ENCODE measurements at regions not wholly inside any gene's neighbourhood (a gene's known extent, or its start where the extent isn't known, plus 50 kb on each side); places are given as distances from the start of the nearest gene placed in this dataset.
"Not testable (repeated sequence)": the region's sequence is repeated elsewhere in the genome, so short reads cannot be mapped to it uniquely, and the experiment has no call there.

- DNase-seq (ENCODE audit: low spot score in 2 of 2), result no peak
- no peaks in the 10 kb centered on the region for H3K36me3 ChIP-seq
These were observed 100.9 kb upstream of the DPP6 start for GRCh38 chr7:153951316-153951715.

GRCh38 chr7:153954477-153954876, 97.7 kb upstream of the DPP6 start:
- Histone ChIP-seq H3K27ac (no peak overlapping the region), H3K36me3 (no peaks in the 10 kb centered on the region), H3K27me3 (no peaks in the 10 kb centered on the region), H3K4me3 (no peak overlapping the region), H3K9me3 (no peaks in the 10 kb centered on the region), H3K4me1 (no peaks in the 10 kb centered on the region)
- TF ChIP-seq POLR2AphosphoS5 (IDR thresholded peaks at IDR 0.05) (no peak), POLR2A (IDR thresholded peaks at IDR 0.05) (no peak), CTCF (IDR thresholded peaks at IDR 0.05) (no peak)
- intact Hi-C loops (cut with DNase I; ENCODE audit: low total_unique reads), result no loop called here
- DNase-seq (ENCODE audit: low spot score in 2 of 2), result no peak

More at GRCh38 chr7:153951316-153951715, 100.9 kb upstream of the DPP6 start:
- TF ChIP-seq POLR2A (IDR thresholded peaks at IDR 0.05), result no peak
- no peak for TF ChIP-seq CTCF (IDR thresholded peaks at IDR 0.05)
- no peak for TF ChIP-seq POLR2AphosphoS5 (IDR thresholded peaks at IDR 0.05)
- intact Hi-C loops (cut with DNase I; ENCODE audit: low total_unique reads), result no loop called here
- no peaks in the 10 kb centered on the region for H3K9me3 ChIP-seq
- no peak overlapping the region for H3K27ac ChIP-seq
- H3K4me1 ChIP-seq, result no peaks in the 10 kb centered on the region
- no peak overlapping the region for H3K4me3 ChIP-seq
- H3K27me3 ChIP-seq, result no peaks in the 10 kb centered on the region

GRCh38 chr7:153957677-153958076, 94.5 kb upstream of the DPP6 start:
- H3K36me3 ChIP-seq; DNase-seq (ENCODE audit: low spot score in 2 of 2); H3K27me3 ChIP-seq; intact Hi-C loops (cut with DNase I; ENCODE audit: low total_unique reads); H3K4me1 ChIP-seq; H3K27ac ChIP-seq; H3K4me3 ChIP-seq; H3K9me3 ChIP-seq: not testable (repeated sequence)

- DNase-seq (ENCODE audit: low spot score in 2 of 2); H3K9me3 ChIP-seq; H3K4me1 ChIP-seq; H3K4me3 ChIP-seq; intact Hi-C loops (cut with DNase I; ENCODE audit: low total_unique reads); H3K36me3 ChIP-seq; H3K27me3 ChIP-seq; H3K27ac ChIP-seq: not testable (repeated sequence)
These were observed 93.8 kb upstream of the DPP6 start for GRCh38 chr7:153958381-153958780.

- H3K27me3 ChIP-seq; H3K9me3 ChIP-seq; H3K4me1 ChIP-seq; intact Hi-C loops (cut with DNase I; ENCODE audit: low total_unique reads); DNase-seq (ENCODE audit: low spot score in 2 of 2); H3K4me3 ChIP-seq; H3K36me3 ChIP-seq; H3K27ac ChIP-seq: not testable (repeated sequence)
These were observed 93.4 kb upstream of the DPP6 start for GRCh38 chr7:153958789-153959188.

GRCh38 chr7:153964481-153965112, 87.6 kb upstream of the DPP6 start:
- intact Hi-C loops (cut with DNase I; ENCODE audit: low total_unique reads); H3K36me3 ChIP-seq: not testable (repeated sequence)

GRCh38 chr7:153969016-153969415, 83.2 kb upstream of the DPP6 start:
- intact Hi-C loops (cut with DNase I; ENCODE audit: low total_unique reads); DNase-seq (ENCODE audit: low spot score in 2 of 2); H3K36me3 ChIP-seq; H3K9me3 ChIP-seq; H3K4me1 ChIP-seq; H3K27ac ChIP-seq; H3K4me3 ChIP-seq; H3K27me3 ChIP-seq: not testable (repeated sequence)

More at GRCh38 chr7:153964481-153965112, 87.6 kb upstream of the DPP6 start:
- H3K9me3 ChIP-seq; H3K27me3 ChIP-seq; H3K4me3 ChIP-seq; H3K4me1 ChIP-seq; H3K27ac ChIP-seq; DNase-seq (ENCODE audit: low spot score in 2 of 2): not testable (repeated sequence)

- H3K9me3 ChIP-seq; DNase-seq (ENCODE audit: low spot score in 2 of 2); H3K36me3 ChIP-seq; H3K27me3 ChIP-seq; H3K4me1 ChIP-seq; H3K27ac ChIP-seq; intact Hi-C loops (cut with DNase I; ENCODE audit: low total_unique reads); H3K4me3 ChIP-seq: not testable (repeated sequence)
These were observed 77.6 kb upstream of the DPP6 start for GRCh38 chr7:153974603-153975002.

- H3K27me3 ChIP-seq; H3K27ac ChIP-seq; H3K4me3 ChIP-seq; H3K9me3 ChIP-seq; H3K36me3 ChIP-seq; H3K4me1 ChIP-seq; intact Hi-C loops (cut with DNase I; ENCODE audit: low total_unique reads); DNase-seq (ENCODE audit: low spot score in 2 of 2): not testable (repeated sequence)
These were observed 75.5 kb upstream of the DPP6 start for GRCh38 chr7:153976745-153977144.

GRCh38 chr7:153983186-153983585, 69.0 kb upstream of the DPP6 start:
- DNase-seq (ENCODE audit: low spot score in 2 of 2); H3K27ac ChIP-seq; H3K36me3 ChIP-seq: not testable (repeated sequence)

GRCh38 chr7:153989066-153989627, 63.1 kb upstream of the DPP6 start:
- intact Hi-C loops (cut with DNase I; ENCODE audit: low total_unique reads); DNase-seq (ENCODE audit: low spot score in 2 of 2): not testable (repeated sequence)

More at GRCh38 chr7:153983186-153983585, 69.0 kb upstream of the DPP6 start:
- H3K27me3 ChIP-seq; H3K9me3 ChIP-seq; intact Hi-C loops (cut with DNase I; ENCODE audit: low total_unique reads); H3K4me3 ChIP-seq; H3K4me1 ChIP-seq: not testable (repeated sequence)

More at GRCh38 chr7:153989066-153989627, 63.1 kb upstream of the DPP6 start:
- H3K9me3 ChIP-seq, H3K4me1 ChIP-seq, H3K27ac ChIP-seq, H3K36me3 ChIP-seq, H3K4me3 ChIP-seq, H3K27me3 ChIP-seq: not testable (repeated sequence)
